ENCODE measurements at regions not wholly inside any gene's neighbourhood (a gene's known extent, or its start where the extent isn't known, plus 50 kb on each side); places are given as distances from the start of the nearest gene placed in this dataset.

GRCh38 chr2:217419055-217419671, 559.3 kb upstream of the TNP1 start:
- Histone ChIP-seq H3K27ac (ENCODE audit: low read depth in 2 of 2, low read length in 1 of 2) (peak overlapping the region in 1 of 2 donors; percentile 59), H3K27me3 (ENCODE audit: control insufficient read depth in 1 of 2, insufficient read depth in 2 of 2, low read length in 2 of 2) (no peaks in the 10 kb centered on the region), H3K9me3 (ENCODE audit: control insufficient read depth in 2 of 2, insufficient read depth in 1 of 2, low read depth in 1 of 2, low read length in 1 of 2) (no peaks in the 10 kb centered on the region), H3K36me3 (ENCODE audit: control insufficient read depth in 2 of 2, insufficient read depth in 2 of 2, low read length in 1 of 2) (no peaks in the 10 kb centered on the region), H3K4me1 (ENCODE audit: control insufficient read depth in 2 of 2, insufficient read depth in 2 of 2, low read length in 1 of 2) (no peaks in the 10 kb centered on the region), H3K4me3 (ENCODE audit: low read depth in 1 of 2, low read length in 2 of 2) (no peak overlapping the region)
- WGBS, 2 donors = 74 to 78% methylated on average over 5 of the region's 5 CpGs

GRCh38 chr2:217418544-217418943, 558.7 kb upstream of the TNP1 start:
- H3K4me3 ChIP-seq (ENCODE audit: low read depth in 1 of 2, low read length in 2 of 2) = no peak overlapping the region
- no peaks in the 10 kb centered on the region for H3K27me3 ChIP-seq (ENCODE audit: control insufficient read depth in 1 of 2, insufficient read depth in 2 of 2, low read length in 2 of 2)
- no peaks in the 10 kb centered on the region for H3K4me1 ChIP-seq (ENCODE audit: control insufficient read depth in 2 of 2, insufficient read depth in 2 of 2, low read length in 1 of 2)
- H3K36me3 ChIP-seq (ENCODE audit: control insufficient read depth in 2 of 2, insufficient read depth in 2 of 2, low read length in 1 of 2) = no peaks in the 10 kb centered on the region
- H3K9me3 ChIP-seq (ENCODE audit: control insufficient read depth in 2 of 2, insufficient read depth in 1 of 2, low read depth in 1 of 2, low read length in 1 of 2) = no peaks in the 10 kb centered on the region
- WGBS, 2 donors = 63 to 80% methylated on average over 3 of the region's 3 CpGs
- peak overlapping the region in 1 of 2 donors; percentile 1 for H3K27ac ChIP-seq (ENCODE audit: low read depth in 2 of 2, low read length in 1 of 2)

- H3K27me3 ChIP-seq (ENCODE audit: control insufficient read depth in 1 of 2, insufficient read depth in 2 of 2, low read length in 2 of 2) = no peaks in the 10 kb centered on the region
- WGBS, 2 donors = 85 to 86% methylated on average over 3 of the region's 3 CpGs
- H3K9me3 ChIP-seq (ENCODE audit: control insufficient read depth in 2 of 2, insufficient read depth in 1 of 2, low read depth in 1 of 2, low read length in 1 of 2) = no peaks in the 10 kb centered on the region
- peak overlapping the region in 1 of 2 donors; percentile 1 for H3K27ac ChIP-seq (ENCODE audit: low read depth in 2 of 2, low read length in 1 of 2)
- no peaks in the 10 kb centered on the region for H3K36me3 ChIP-seq (ENCODE audit: control insufficient read depth in 2 of 2, insufficient read depth in 2 of 2, low read length in 1 of 2)
- no peak overlapping the region for H3K4me3 ChIP-seq (ENCODE audit: low read depth in 1 of 2, low read length in 2 of 2)
- no peaks in the 10 kb centered on the region for H3K4me1 ChIP-seq (ENCODE audit: control insufficient read depth in 2 of 2, insufficient read depth in 2 of 2, low read length in 1 of 2)
Observed at GRCh38 chr2:217418090-217418489, 558.2 kb upstream of the TNP1 start.

- H3K27me3 ChIP-seq (ENCODE audit: control insufficient read depth in 1 of 2, insufficient read depth in 2 of 2, low read length in 2 of 2) = no peaks in the 10 kb centered on the region
- H3K36me3 ChIP-seq (ENCODE audit: control insufficient read depth in 2 of 2, insufficient read depth in 2 of 2, low read length in 1 of 2) = no peaks in the 10 kb centered on the region
- no peaks in the 10 kb centered on the region for H3K4me1 ChIP-seq (ENCODE audit: control insufficient read depth in 2 of 2, insufficient read depth in 2 of 2, low read length in 1 of 2)
- H3K27ac ChIP-seq (ENCODE audit: low read depth in 2 of 2, low read length in 1 of 2) = peak overlapping the region in 1 of 2 donors; percentile 35
- H3K9me3 ChIP-seq (ENCODE audit: control insufficient read depth in 2 of 2, insufficient read depth in 1 of 2, low read depth in 1 of 2, low read length in 1 of 2) = no peaks in the 10 kb centered on the region
- H3K4me3 ChIP-seq (ENCODE audit: low read depth in 1 of 2, low read length in 2 of 2) = no peak overlapping the region
Observed at GRCh38 chr2:217417536-217417935, 557.7 kb upstream of the TNP1 start.

- Histone ChIP-seq H3K27ac (ENCODE audit: low read depth in 2 of 2, low read length in 1 of 2) (no peak overlapping the region), H3K36me3 (ENCODE audit: control insufficient read depth in 2 of 2, insufficient read depth in 2 of 2, low read length in 1 of 2) (no peaks in the 10 kb centered on the region), H3K4me3 (ENCODE audit: low read depth in 1 of 2, low read length in 2 of 2) (no peak overlapping the region), H3K27me3 (ENCODE audit: control insufficient read depth in 1 of 2, insufficient read depth in 2 of 2, low read length in 2 of 2) (no peaks in the 10 kb centered on the region), H3K9me3 (ENCODE audit: control insufficient read depth in 2 of 2, insufficient read depth in 1 of 2, low read depth in 1 of 2, low read length in 1 of 2) (no peaks in the 10 kb centered on the region), H3K4me1 (ENCODE audit: control insufficient read depth in 2 of 2, insufficient read depth in 2 of 2, low read length in 1 of 2) (no peaks in the 10 kb centered on the region)
- WGBS, 2 donors = 77 to 81% methylated on average over 1 of the region's 1 CpG
Observed at GRCh38 chr2:217415316-217415715, 555.5 kb upstream of the TNP1 start.

- Histone ChIP-seq H3K4me3 (ENCODE audit: low read depth in 1 of 2, low read length in 2 of 2) (no peak overlapping the region), H3K4me1 (ENCODE audit: control insufficient read depth in 2 of 2, insufficient read depth in 2 of 2, low read length in 1 of 2) (no peaks in the 10 kb centered on the region), H3K27me3 (ENCODE audit: control insufficient read depth in 1 of 2, insufficient read depth in 2 of 2, low read length in 2 of 2) (no peaks in the 10 kb centered on the region), H3K36me3 (ENCODE audit: control insufficient read depth in 2 of 2, insufficient read depth in 2 of 2, low read length in 1 of 2) (no peaks in the 10 kb centered on the region), H3K9me3 (ENCODE audit: control insufficient read depth in 2 of 2, insufficient read depth in 1 of 2, low read depth in 1 of 2, low read length in 1 of 2) (no peaks in the 10 kb centered on the region), H3K27ac (ENCODE audit: low read depth in 2 of 2, low read length in 1 of 2) (no peak overlapping the region)
- 66 to 68% methylated on average over 4 of the region's 4 CpGs for WGBS, 2 donors
Observed at GRCh38 chr2:217414429-217414828, 554.6 kb upstream of the TNP1 start.

- H3K9me3 ChIP-seq (ENCODE audit: control insufficient read depth in 2 of 2, insufficient read depth in 1 of 2, low read depth in 1 of 2, low read length in 1 of 2) = no peaks in the 10 kb centered on the region
- H3K27me3 ChIP-seq (ENCODE audit: control insufficient read depth in 1 of 2, insufficient read depth in 2 of 2, low read length in 2 of 2) = no peaks in the 10 kb centered on the region
- 60 to 67% methylated on average over 5 of the region's 5 CpGs for WGBS, 2 donors
- peak overlapping the region in 1 of 2 donors; percentile 66 for H3K27ac ChIP-seq (ENCODE audit: low read depth in 2 of 2, low read length in 1 of 2)
- no peaks in the 10 kb centered on the region for H3K36me3 ChIP-seq (ENCODE audit: control insufficient read depth in 2 of 2, insufficient read depth in 2 of 2, low read length in 1 of 2)
- no peaks in the 10 kb centered on the region for H3K4me1 ChIP-seq (ENCODE audit: control insufficient read depth in 2 of 2, insufficient read depth in 2 of 2, low read length in 1 of 2)
- no peak overlapping the region for H3K4me3 ChIP-seq (ENCODE audit: low read depth in 1 of 2, low read length in 2 of 2)
Observed at GRCh38 chr2:217413193-217413592, 553.3 kb upstream of the TNP1 start.

GRCh38 chr2:217412721-217413120, 552.9 kb upstream of the TNP1 start:
- no peak overlapping the region for H3K4me3 ChIP-seq (ENCODE audit: low read depth in 1 of 2, low read length in 2 of 2)
- H3K27me3 ChIP-seq (ENCODE audit: control insufficient read depth in 1 of 2, insufficient read depth in 2 of 2, low read length in 2 of 2) = no peaks in the 10 kb centered on the region
- WGBS, 2 donors = 70 to 78% methylated on average over 4 of the region's 4 CpGs
- H3K4me1 ChIP-seq (ENCODE audit: control insufficient read depth in 2 of 2, insufficient read depth in 2 of 2, low read length in 1 of 2) = no peaks in the 10 kb centered on the region
- H3K9me3 ChIP-seq (ENCODE audit: control insufficient read depth in 2 of 2, insufficient read depth in 1 of 2, low read depth in 1 of 2, low read length in 1 of 2) = no peaks in the 10 kb centered on the region
- no peaks in the 10 kb centered on the region for H3K36me3 ChIP-seq (ENCODE audit: control insufficient read depth in 2 of 2, insufficient read depth in 2 of 2, low read length in 1 of 2)
- peak overlapping the region; percentile 21 to 75 for H3K27ac ChIP-seq (ENCODE audit: low read depth in 2 of 2, low read length in 1 of 2)

- H3K27ac ChIP-seq (ENCODE audit: low read depth in 2 of 2, low read length in 1 of 2) = peak overlapping the region; percentile 21 to 75
- no peaks in the 10 kb centered on the region for H3K36me3 ChIP-seq (ENCODE audit: control insufficient read depth in 2 of 2, insufficient read depth in 2 of 2, low read length in 1 of 2)
- H3K4me3 ChIP-seq (ENCODE audit: low read depth in 1 of 2, low read length in 2 of 2) = no peak overlapping the region
- no peaks in the 10 kb centered on the region for H3K4me1 ChIP-seq (ENCODE audit: control insufficient read depth in 2 of 2, insufficient read depth in 2 of 2, low read length in 1 of 2)
- H3K27me3 ChIP-seq (ENCODE audit: control insufficient read depth in 1 of 2, insufficient read depth in 2 of 2, low read length in 2 of 2) = no peaks in the 10 kb centered on the region
- H3K9me3 ChIP-seq (ENCODE audit: control insufficient read depth in 2 of 2, insufficient read depth in 1 of 2, low read depth in 1 of 2, low read length in 1 of 2) = no peaks in the 10 kb centered on the region
Observed at GRCh38 chr2:217412277-217412676, 552.4 kb upstream of the TNP1 start.

GRCh38 chr2:217410681-217410960, 550.8 kb upstream of the TNP1 start:
- Histone ChIP-seq H3K36me3 (ENCODE audit: control insufficient read depth in 2 of 2, insufficient read depth in 2 of 2, low read length in 1 of 2) (no peaks in the 10 kb centered on the region), H3K27ac (ENCODE audit: low read depth in 2 of 2, low read length in 1 of 2) (no peak overlapping the region), H3K4me1 (ENCODE audit: control insufficient read depth in 2 of 2, insufficient read depth in 2 of 2, low read length in 1 of 2) (no peaks in the 10 kb centered on the region), H3K4me3 (ENCODE audit: low read depth in 1 of 2, low read length in 2 of 2) (no peak overlapping the region), H3K27me3 (ENCODE audit: control insufficient read depth in 1 of 2, insufficient read depth in 2 of 2, low read length in 2 of 2) (no peaks in the 10 kb centered on the region), H3K9me3 (ENCODE audit: control insufficient read depth in 2 of 2, insufficient read depth in 1 of 2, low read depth in 1 of 2, low read length in 1 of 2) (no peaks in the 10 kb centered on the region)
- WGBS, 2 donors = 71 to 73% methylated on average over 2 of the region's 2 CpGs
